T-cell (primary cell): ENCODE measurements at regions not wholly inside any gene's neighbourhood (a gene's known extent, or its start where the extent isn't known, plus 50 kb on each side); places are given as distances from the start of the nearest gene placed in this dataset.
"Not testable (repeated sequence)": the region's sequence is repeated elsewhere in the genome, so short reads cannot be mapped to it uniquely, and the experiment has no call there.

Experiments used
- ATAC-seq, 4 experiments: fragments of 200-7000 bp in 3 of 4; fragments of 150-1000 bp in 1 of 4; cut with Tn5 transposase; replicated peaks in 1 of 4; 1 replicate in 3 of 4; 2 replicates in 1 of 4; pipeline ENCODE4 v1.10.0; 2021; ENCODE audit warnings: moderate library complexity in 3 of 4, mild to moderate bottlenecking in 2 of 4, moderate number of reproducible peaks in 1 of 4
- CTCF ChIA-PET, 2 donors: fragments of 300-600 bp; sonication (Branson Sonifier 250); formaldehyde crosslinking; loops; one replicate each; lab custom pipeline; 2022; ENCODE audit warnings: antibody characterized with exemption in 2 of 2; lab: Charles Lee
- POLR2A ChIA-PET, 2 donors: fragments of 300-600 bp; sonication (Branson Sonifier 250); formaldehyde crosslinking; loops; one replicate each; lab custom pipeline; 2022; ENCODE audit warnings: antibody characterized with exemption in 2 of 2; lab: Charles Lee
- DNase-seq, 35 experiments: peaks; one replicate each; pipeline versions ENCODE4 v3.0.0 to v3.0.0-alpha.2; 2013 to 2023
- H3K27ac ChIP-seq: one replicate; pipeline ENCODE4 v1.5.1; 2013; ENCODE audit warnings: low read length
- H3K27me3 ChIP-seq, 2 experiments: replicated peaks in 1 of 2; 1 replicate in 1 of 2; 2 replicates in 1 of 2; pipeline versions ENCODE4 v1.6.1 to v1.7.0; 2013; ENCODE audit warnings: low read length in 1 of 2, mixed read lengths in 1 of 2; ENCODE audit not compliant: control insufficient read depth in 2 of 2, insufficient read depth in 2 of 2; ENCODE audit errors: extremely low read depth in 1 of 2
- H3K36me3 ChIP-seq, 2 donors: 1 replicate in 1 of 2; 2 replicates in 1 of 2; pipeline versions ENCODE4 v1.6.1 to v1.7.0; 2013; ENCODE audit warnings: low read length in 1 of 2; ENCODE audit not compliant: control insufficient read depth in 2 of 2, insufficient read depth in 1 of 2; ENCODE audit errors: extremely low read depth in 1 of 2
- H3K4me1 ChIP-seq, 2 experiments: 1 replicate in 1 of 2; 2 replicates in 1 of 2; pipeline versions ENCODE4 v1.6.1 to v1.7.0; 2013; ENCODE audit warnings: low read length in 2 of 2, mixed read lengths in 1 of 2; ENCODE audit not compliant: insufficient read depth in 2 of 2, control insufficient read depth in 1 of 2; ENCODE audit errors: extremely low read depth in 1 of 2
- H3K4me3 ChIP-seq, 2 donors: 1 replicate in 1 of 2; 2 replicates in 1 of 2; pipeline versions ENCODE4 v1.5.1 to v1.7.0; 2013; ENCODE audit warnings: mild to moderate bottlenecking in 2 of 2, low read length in 1 of 2, moderate library complexity in 1 of 2; ENCODE audit not compliant: control insufficient read depth in 1 of 2; ENCODE audit errors: extremely low read depth in 1 of 2
- H3K9me3 ChIP-seq: 2 replicates; pipeline ENCODE4 v1.7.0; 2013
- H3K27ac Mint-ChIP-seq, 2 donors: one replicate each; pipeline ENCODE4 v1.8.0; 2020 to 2021; ENCODE audit warnings: mild to moderate bottlenecking in 2 of 2, mixed read lengths in 2 of 2
- H3K27me3 Mint-ChIP-seq, 2 donors: one replicate each; pipeline ENCODE4 v1.8.0; 2021 to 2022; ENCODE audit warnings: mixed read lengths in 2 of 2
- H3K36me3 Mint-ChIP-seq: one replicate; pipeline ENCODE4 v1.8.0; 2021; ENCODE audit warnings: mixed read lengths
- H3K4me1 Mint-ChIP-seq, 3 donors: one replicate each; pipeline ENCODE4 v1.8.0; 2020 to 2022; ENCODE audit warnings: mixed read lengths in 3 of 3, mild to moderate bottlenecking in 1 of 3
- H3K4me3 Mint-ChIP-seq, 3 donors: one replicate each; pipeline ENCODE4 v1.8.0; 2020 to 2022; ENCODE audit warnings: mild to moderate bottlenecking in 3 of 3, mixed read lengths in 3 of 3, moderate library complexity in 3 of 3
- H3K9me3 Mint-ChIP-seq, 3 donors: one replicate each; pipeline ENCODE4 v1.8.0; 2020 to 2022; ENCODE audit warnings: mixed read lengths in 3 of 3
- WGBS: methylation state at CpG from one replicate; pipeline ENCODE4 v1.1.5; 2013; ENCODE audit warnings: missing lambda C conversion rate; ENCODE audit not compliant: insufficient coverage; 5-methylcytosine and 5-hydroxymethylcytosine counted together

- no peaks in the 10 kb centered on the region for H3K9me3 Mint-ChIP-seq
- no peaks in the 10 kb centered on the region for H3K4me1 Mint-ChIP-seq
- H3K27me3 ChIP-seq: no peaks in the 10 kb centered on the region
- no peak overlapping the region for H3K4me3 Mint-ChIP-seq
- H3K27ac ChIP-seq: no peak overlapping the region
- no peaks in the 10 kb centered on the region for H3K9me3 ChIP-seq
- no peaks in the 10 kb centered on the region for H3K27me3 Mint-ChIP-seq
- peaks cover 2% of the 10 kb centered on the region for H3K36me3 Mint-ChIP-seq
- no peak overlapping the region for H3K27ac Mint-ChIP-seq
- WGBS: no CpG with 5 or more reads among the region's 4 CpGs
- CTCF ChIA-PET: interaction anchor here in 1 of 2 donors (0.6 kb wide), 1 partner anchor 188 kb away, joined by 4 read pairs; no protein-coding TSS in a partner anchor
- H3K4me3 ChIP-seq: no peak overlapping the region
- no peaks in the 10 kb centered on the region for H3K4me1 ChIP-seq
- POLR2A ChIA-PET: interaction anchor here in 1 of 2 donors (0.6 kb wide), 1 partner anchor 177 kb away, joined by 3 read pairs; no protein-coding TSS in a partner anchor
- ATAC-seq: no peak
- H3K36me3 ChIP-seq: no peaks in the 10 kb centered on the region
- no peak for DNase-seq
Observed at GRCh38 chr5:91302305-91302704, 80.8 kb downstream of the ARRDC3 start.

GRCh38 chr5:91301106-91301846 lies 81.8 kb downstream of the ARRDC3 start:
- H3K27me3 Mint-ChIP-seq: no peaks in the 10 kb centered on the region
- H3K9me3 Mint-ChIP-seq: no peaks in the 10 kb centered on the region
- H3K27me3 ChIP-seq: no peaks in the 10 kb centered on the region
- no peak overlapping the region for H3K27ac ChIP-seq
- no peak overlapping the region for H3K27ac Mint-ChIP-seq
- ChIA-PET POLR2A (interaction anchor here (0.6 to 0.7 kb wide), 4 partner anchors 10 to 176 kb away, joined by 3 read pairs; no protein-coding TSS in a partner anchor), CTCF (interaction anchor here (0.6 to 0.7 kb wide), 5 partner anchors 14 to 915 kb away, joined by 3 to 6 read pairs (median 3); no protein-coding TSS in a partner anchor)
- no peak overlapping the region for H3K4me3 ChIP-seq
- H3K4me1 Mint-ChIP-seq: no peaks in the 10 kb centered on the region
- H3K4me3 Mint-ChIP-seq: no peak overlapping the region
- H3K36me3 ChIP-seq: no peaks in the 10 kb centered on the region
- no peaks in the 10 kb centered on the region for H3K4me1 ChIP-seq
- H3K36me3 Mint-ChIP-seq: no peaks in the 10 kb centered on the region
- DNase-seq (no peak), ATAC-seq (no peak)
- no peaks in the 10 kb centered on the region for H3K9me3 ChIP-seq
- no CpG with 5 or more reads among the region's 5 CpGs for WGBS

- peaks cover 0 to 2% of the 10 kb centered on the region in 2 donors for H3K27me3 Mint-ChIP-seq
- ATAC-seq (no peak), DNase-seq (no peak)
- no peak overlapping the region for H3K27ac Mint-ChIP-seq
- H3K36me3 ChIP-seq: no peaks in the 10 kb centered on the region
- CTCF ChIA-PET: interaction anchor here in 1 of 2 donors (0.6 to 1.2 kb wide), 3 partner anchors 62 to 87 kb away, joined by 3 to 5 read pairs (median 3); no protein-coding TSS in a partner anchor
- no peaks in the 10 kb centered on the region for H3K36me3 Mint-ChIP-seq
- H3K9me3 ChIP-seq: no peaks in the 10 kb centered on the region
- no peaks in the 10 kb centered on the region for H3K9me3 Mint-ChIP-seq
- POLR2A ChIA-PET: interaction anchor here in 1 of 2 donors (0.6 to 0.7 kb wide), 2 partner anchors 135 to 506 kb away, joined by 3 to 4 read pairs; no protein-coding TSS in a partner anchor
- no peaks in the 10 kb centered on the region for H3K4me1 Mint-ChIP-seq
- H3K4me3 Mint-ChIP-seq: no peak overlapping the region
- H3K4me1 ChIP-seq: no peaks in the 10 kb centered on the region
- H3K27me3 ChIP-seq: peaks cover 0 to 3% of the 10 kb centered on the region in 2 experiments
- H3K27ac ChIP-seq: no peak overlapping the region
- H3K4me3 ChIP-seq: no peak overlapping the region
- 100% methylated on average over 1 of the region's 2 CpGs for WGBS
Observed at GRCh38 chr5:91297994-91298393, 85.1 kb downstream of the ARRDC3 start.

- Histone ChIP-seq H3K4me3 (no peak overlapping the region), H3K9me3 (no peaks in the 10 kb centered on the region), H3K27ac (no peak overlapping the region), H3K4me1 (no peaks in the 10 kb centered on the region), H3K27me3 (peaks cover 0 to 3% of the 10 kb centered on the region in 2 experiments), H3K36me3 (no peaks in the 10 kb centered on the region)
- no peak overlapping the region for H3K4me3 Mint-ChIP-seq
- DNase-seq: no peak
- no peaks in the 10 kb centered on the region for H3K9me3 Mint-ChIP-seq
- ATAC-seq: no peak
- H3K4me1 Mint-ChIP-seq: no peaks in the 10 kb centered on the region
- 93% methylated on average over 2 of the region's 2 CpGs for WGBS
- H3K27me3 Mint-ChIP-seq: peaks cover 0 to 2% of the 10 kb centered on the region in 2 donors
- CTCF ChIA-PET: interaction anchor here in 1 of 2 donors (0.7 kb wide), 1 partner anchor 139 kb away, joined by 3 read pairs; no protein-coding TSS in a partner anchor
- H3K36me3 Mint-ChIP-seq: no peaks in the 10 kb centered on the region
- POLR2A ChIA-PET: no interaction called here
- H3K27ac Mint-ChIP-seq: no peak overlapping the region
Observed at GRCh38 chr5:91296674-91297143, 86.4 kb downstream of the ARRDC3 start.

- H3K27me3 Mint-ChIP-seq, H3K9me3 ChIP-seq, DNase-seq, H3K4me1 Mint-ChIP-seq, H3K4me3 ChIP-seq, H3K27ac ChIP-seq, H3K4me1 ChIP-seq, H3K9me3 Mint-ChIP-seq, H3K4me3 Mint-ChIP-seq, CTCF ChIA-PET, H3K36me3 Mint-ChIP-seq, POLR2A ChIA-PET, ATAC-seq, H3K27ac Mint-ChIP-seq, H3K36me3 ChIP-seq, H3K27me3 ChIP-seq: not testable (repeated sequence)
- 92% methylated on average over 2 of the region's 9 CpGs for whole genome bisulfite sequencing
Observed at GRCh38 chr5:91296102-91296501, 87.0 kb downstream of the ARRDC3 start.

GRCh38 chr5:91293131-91293530 lies 90.0 kb downstream of the ARRDC3 start:
- no peak for ATAC-seq
- no peak overlapping the region for H3K27ac ChIP-seq
- Mint-ChIP-seq H3K27ac (peak overlapping the region in 1 of 2 donors; percentile 47), H3K9me3 (no peaks in the 10 kb centered on the region), H3K4me1 (no peaks in the 10 kb centered on the region), H3K27me3 (peaks cover 0 to 2% of the 10 kb centered on the region in 2 donors), H3K36me3 (no peaks in the 10 kb centered on the region), H3K4me3 (no peak overlapping the region)
- H3K36me3 ChIP-seq: no peaks in the 10 kb centered on the region
- H3K4me3 ChIP-seq: no peak overlapping the region
- no peaks in the 10 kb centered on the region for H3K4me1 ChIP-seq
- H3K27me3 ChIP-seq: peaks cover 0 to 3% of the 10 kb centered on the region in 2 experiments
- ChIA-PET CTCF (no interaction called here), POLR2A (no interaction called here)
- H3K9me3 ChIP-seq: no peaks in the 10 kb centered on the region
- no peak for DNase-seq
